ENCODE measurements at regions not wholly inside any gene's neighbourhood (a gene's known extent, or its start where the extent isn't known, plus 50 kb on each side); places are given as distances from the start of the nearest gene placed in this dataset.

GRCh38 chr2:219918254-219918653, 290.8 kb downstream of the SLC4A3 start:
- TF ChIP-seq CTCF (IDR thresholded peaks at IDR 0.05; ENCODE audit: low read length) (no peak), EZH2 (IDR thresholded peaks at IDR 0.05; ENCODE audit: borderline replicate concordance, low read length) (no peak)

Measured in OCI-LY1 (cell line).